ENCODE measurements at regions not wholly inside any gene's neighbourhood (a gene's known extent, or its start where the extent isn't known, plus 50 kb on each side); places are given as distances from the start of the nearest gene placed in this dataset.

DNA sequence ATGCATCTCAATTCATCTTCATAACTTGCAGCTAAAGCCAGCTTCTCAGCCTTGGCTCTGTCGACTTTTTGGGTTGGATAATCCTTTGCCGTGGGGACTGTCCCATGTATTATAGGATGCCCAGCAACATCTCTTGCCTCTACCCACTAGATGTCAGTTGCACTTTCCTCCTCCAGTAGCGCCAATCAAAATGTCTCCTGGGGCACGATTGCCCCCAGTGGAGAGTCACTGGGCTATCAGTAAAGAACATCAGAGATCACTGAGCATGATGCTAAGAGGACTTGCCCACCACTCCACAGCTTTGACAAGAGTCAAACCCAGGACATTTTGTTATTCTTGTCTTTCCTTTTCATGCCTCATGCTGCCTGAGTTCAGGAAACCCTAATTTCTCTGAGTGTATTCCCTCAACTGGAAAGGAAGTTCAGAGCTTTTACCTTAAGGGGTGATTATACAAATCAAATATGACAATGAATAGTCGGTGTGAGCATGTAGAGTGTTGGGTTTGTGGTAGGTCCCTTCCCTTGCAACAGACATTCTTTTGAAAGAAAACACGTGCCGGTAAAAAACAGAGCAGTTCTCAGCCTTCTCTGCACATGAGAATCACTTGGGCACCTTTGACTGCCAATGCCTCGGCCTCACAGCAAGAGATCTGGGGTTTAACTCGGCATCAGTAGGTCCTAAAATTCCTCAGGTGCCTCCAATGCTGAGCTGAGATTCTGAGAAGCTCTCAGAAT is 980.6 kb downstream of the VRK1 start:
- TF ChIP-seq, protein P1, sequence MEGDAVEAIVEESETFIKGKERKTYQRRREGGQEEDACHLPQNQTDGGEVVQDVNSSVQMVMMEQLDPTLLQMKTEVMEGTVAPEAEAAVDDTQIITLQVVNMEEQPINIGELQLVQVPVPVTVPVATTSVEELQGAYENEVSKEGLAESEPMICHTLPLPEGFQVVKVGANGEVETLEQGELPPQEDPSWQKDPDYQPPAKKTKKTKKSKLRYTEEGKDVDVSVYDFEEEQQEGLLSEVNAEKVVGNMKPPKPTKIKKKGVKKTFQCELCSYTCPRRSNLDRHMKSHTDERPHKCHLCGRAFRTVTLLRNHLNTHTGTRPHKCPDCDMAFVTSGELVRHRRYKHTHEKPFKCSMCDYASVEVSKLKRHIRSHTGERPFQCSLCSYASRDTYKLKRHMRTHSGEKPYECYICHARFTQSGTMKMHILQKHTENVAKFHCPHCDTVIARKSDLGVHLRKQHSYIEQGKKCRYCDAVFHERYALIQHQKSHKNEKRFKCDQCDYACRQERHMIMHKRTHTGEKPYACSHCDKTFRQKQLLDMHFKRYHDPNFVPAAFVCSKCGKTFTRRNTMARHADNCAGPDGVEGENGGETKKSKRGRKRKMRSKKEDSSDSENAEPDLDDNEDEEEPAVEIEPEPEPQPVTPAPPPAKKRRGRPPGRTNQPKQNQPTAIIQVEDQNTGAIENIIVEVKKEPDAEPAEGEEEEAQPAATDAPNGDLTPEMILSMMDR (IDR thresholded peaks at IDR 0.05; ENCODE audit: low read depth, low read length): no peak
- POLR2A ChIA-PET: no interaction called here

DNA sequence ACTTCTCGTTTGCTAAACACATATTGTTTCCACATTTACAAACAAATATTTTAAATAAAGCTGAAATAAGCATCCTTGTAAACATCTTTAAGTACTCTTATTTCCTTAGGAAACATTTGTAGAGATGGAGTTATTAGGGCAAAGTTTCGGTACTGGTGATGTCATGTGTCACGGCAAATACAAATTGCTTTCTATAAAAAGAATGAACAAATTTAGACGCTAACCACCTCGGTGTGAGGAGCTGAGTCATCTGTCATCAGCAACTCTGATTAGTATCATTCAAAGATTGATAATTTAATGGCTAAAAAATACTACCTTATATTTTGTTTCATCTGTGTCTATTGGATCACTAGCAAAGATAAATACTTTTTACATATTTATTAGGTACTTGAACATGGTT is 982.0 kb downstream of the VRK1 start:
- no peak overlapping the region for H3K4me3 ChIP-seq (ENCODE audit: low read depth, low read length)
- H3K9me3 ChIP-seq (ENCODE audit: control insufficient read depth, insufficient read depth, low read length): peaks cover 48% of the 10 kb centered on the region
- TF ChIP-seq, protein P1 (IDR thresholded peaks at IDR 0.05; ENCODE audit: low read depth, low read length): no peak
- no peak overlapping the region for H3K27ac ChIP-seq (ENCODE audit: low read depth, low read length)
- DNase-seq (ENCODE audit: low read depth, low spot score): no peak
- ChIA-PET CTCF (no interaction called here), POLR2A (no interaction called here)
- H3K27me3 ChIP-seq (ENCODE audit: control insufficient read depth, insufficient read depth, low read length): no peaks in the 10 kb centered on the region

More for the DNA sequence above, 980.6 kb downstream of the VRK1 start:
- Histone ChIP-seq H3K9me3 (ENCODE audit: control insufficient read depth, insufficient read depth, low read length) (peaks cover 56% of the 10 kb centered on the region), H3K27ac (ENCODE audit: low read depth, low read length) (no peak overlapping the region), H3K4me3 (ENCODE audit: low read depth, low read length) (no peak overlapping the region), H3K27me3 (ENCODE audit: control insufficient read depth, insufficient read depth, low read length) (no peaks in the 10 kb centered on the region)
- CTCF ChIA-PET: no interaction called here
- DNase-seq (ENCODE audit: low read depth, low spot score): no peak

DNA sequence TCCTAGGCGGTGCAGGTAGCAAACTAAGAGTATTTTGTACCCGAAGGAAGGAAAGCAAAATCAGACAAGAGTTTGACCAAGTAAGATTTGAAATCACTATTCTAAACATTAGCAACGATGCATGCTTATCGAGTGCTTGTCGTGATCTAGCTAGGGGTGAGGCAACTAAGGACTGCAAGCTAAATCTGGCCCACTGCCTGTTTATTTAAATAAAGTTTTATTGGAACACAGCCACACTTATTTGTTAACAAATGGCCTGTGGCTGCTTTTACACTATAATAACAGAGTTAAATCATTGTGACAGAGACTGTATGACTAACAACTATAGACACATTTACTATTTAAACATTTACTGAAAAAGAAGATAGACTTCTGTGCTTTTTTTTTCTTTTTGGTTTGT is 983.6 kb downstream of the VRK1 start:
- ChIA-PET POLR2A (no interaction called here), CTCF (no interaction called here)
- Histone ChIP-seq H3K27me3 (ENCODE audit: control insufficient read depth, insufficient read depth, low read length) (no peaks in the 10 kb centered on the region), H3K4me3 (ENCODE audit: low read depth, low read length) (no peak overlapping the region), H3K9me3 (ENCODE audit: control insufficient read depth, insufficient read depth, low read length) (peaks cover 36% of the 10 kb centered on the region), H3K27ac (ENCODE audit: low read depth, low read length) (no peak overlapping the region)
- no peak for DNase-seq (ENCODE audit: low read depth, low spot score)
- TF ChIP-seq, protein P1 (IDR thresholded peaks at IDR 0.05; ENCODE audit: low read depth, low read length): no peak

DNA sequence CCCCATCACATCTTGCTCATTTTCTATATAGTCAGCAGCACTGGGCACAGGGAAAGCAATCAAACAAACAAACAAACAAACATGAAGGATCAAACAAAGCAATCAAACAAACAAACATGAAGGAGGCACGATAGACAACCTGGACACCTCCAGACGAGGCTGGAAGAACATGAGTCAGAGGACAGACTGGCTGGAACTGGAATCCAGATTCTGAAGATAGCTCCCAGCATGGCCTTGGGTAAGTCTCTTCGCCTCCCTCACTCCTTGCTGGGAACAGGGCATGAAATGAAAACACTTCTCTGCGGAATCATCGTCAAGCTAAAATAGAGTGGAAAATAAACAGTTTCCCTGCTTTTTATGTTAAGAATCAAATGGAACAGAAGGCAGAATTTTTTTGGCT is 984.8 kb downstream of the VRK1 start:
- POLR2A ChIA-PET: no interaction called here
- no peak overlapping the region for H3K4me3 ChIP-seq (ENCODE audit: low read depth, low read length)
- TF ChIP-seq, protein P1 (IDR thresholded peaks at IDR 0.05; ENCODE audit: low read depth, low read length): no peak

DNA sequence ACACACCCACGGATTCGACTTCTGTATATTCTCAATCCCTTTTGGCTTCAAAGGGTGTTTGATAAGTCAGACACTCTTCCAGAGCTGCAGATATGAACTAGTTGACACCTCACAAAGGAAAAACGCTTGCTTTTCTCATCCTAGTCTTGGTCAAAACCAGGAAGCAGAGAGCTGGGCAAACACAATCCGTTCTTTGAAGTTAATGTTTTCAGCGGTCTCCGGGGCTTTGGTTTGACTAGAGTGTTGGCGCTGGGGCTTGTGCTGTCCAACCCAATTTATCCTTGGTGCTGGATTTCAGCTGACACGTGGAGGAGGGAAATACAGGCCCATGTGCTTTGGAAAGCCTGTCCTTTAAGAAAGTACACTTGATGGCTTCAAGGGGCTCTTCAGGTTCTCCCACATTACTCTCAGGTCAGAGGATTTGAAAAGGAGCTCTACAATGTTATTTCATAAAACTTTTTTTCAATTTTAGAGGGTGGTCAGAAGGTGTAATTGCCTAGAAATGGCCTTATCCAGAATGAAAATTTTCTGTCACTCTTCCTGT is 985.8 kb downstream of the VRK1 start:
- TF ChIP-seq, protein P1 (IDR thresholded peaks at IDR 0.05; ENCODE audit: low read depth, low read length): no peak
- no peak for DNase-seq (ENCODE audit: low read depth, low spot score)
- H3K9me3 ChIP-seq (ENCODE audit: control insufficient read depth, insufficient read depth, low read length): peaks cover 18% of the 10 kb centered on the region; the same call in 1 of the 2 replicates
- ChIA-PET CTCF (no interaction called here), POLR2A (no interaction called here)
- no peak overlapping the region for H3K4me3 ChIP-seq (ENCODE audit: low read depth, low read length)
- no peak overlapping the region for H3K27ac ChIP-seq (ENCODE audit: low read depth, low read length)
- no peaks in the 10 kb centered on the region for H3K27me3 ChIP-seq (ENCODE audit: control insufficient read depth, insufficient read depth, low read length)

More for the DNA sequence above, 984.8 kb downstream of the VRK1 start:
- Histone ChIP-seq H3K9me3 (ENCODE audit: control insufficient read depth, insufficient read depth, low read length) (peaks cover 25% of the 10 kb centered on the region), H3K27ac (ENCODE audit: low read depth, low read length) (no peak overlapping the region), H3K27me3 (ENCODE audit: control insufficient read depth, insufficient read depth, low read length) (no peaks in the 10 kb centered on the region)
- no peak for DNase-seq (ENCODE audit: low read depth, low spot score)
- CTCF ChIA-PET: no interaction called here

Data from AG04450 (cell line).